NB4 (cell line): ENCODE measurements at regions not wholly inside any gene's neighbourhood (a gene's known extent, or its start where the extent isn't known, plus 50 kb on each side); places are given as distances from the start of the nearest gene placed in this dataset.

ENCODE experiments used
- DNase-seq: peaks from one replicate; pipeline ENCODE4 v3.0.0; 2010; ENCODE audit warnings: low read depth
- H3K4me3 ChIP-seq: one replicate; pipeline ENCODE4 v1.5.1; 2011; ENCODE audit warnings: mild to moderate bottlenecking, low read depth, low read length, moderate library complexity
- MAX ChIP-seq: IDR thresholded peaks from 2 replicates; pipeline ENCODE4 v1.6.1; 2011; ENCODE audit warnings: low read depth, low read length
- MYC ChIP-seq: IDR thresholded peaks from 2 replicates; pipeline ENCODE4 v1.6.1; 2011; ENCODE audit warnings: low read depth, low read length
- POLR2A ChIP-seq: IDR thresholded peaks from 2 replicates; pipeline ENCODE4 v1.6.1; 2011; ENCODE audit warnings: mild to moderate bottlenecking; ENCODE audit not compliant: insufficient read length; ENCODE audit errors: extremely low read depth
- TF ChIP-seq, protein P1 (sequence below): IDR thresholded peaks from one replicate; pipeline ENCODE4 v1.5.1; 2012; ENCODE audit warnings: low read depth, low read length

DNA sequence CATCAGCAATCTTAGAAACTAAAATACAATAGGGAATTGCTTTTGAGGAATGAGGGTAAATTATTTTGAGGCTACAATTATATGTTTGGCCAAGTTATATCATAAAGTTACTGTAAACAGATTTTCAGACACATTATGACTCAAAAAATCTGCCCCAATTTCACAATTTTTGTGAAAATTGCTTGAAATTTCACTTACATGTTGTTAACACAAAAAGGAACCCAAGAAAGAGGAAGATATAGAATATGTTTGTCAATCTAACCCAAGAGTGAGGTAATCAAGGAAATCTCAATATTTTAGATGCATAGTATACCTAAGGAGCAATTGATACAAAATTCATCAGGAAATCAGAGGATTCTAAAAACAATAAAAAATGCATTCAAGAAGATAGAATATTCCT, 73.9 kb upstream of the FNDC3A start:
- H3K4me3 ChIP-seq, result no peak overlapping the region
- TF ChIP-seq POLR2A (no peak), MYC (no peak)
- peak; percentile 54 for DNase-seq

DNA sequence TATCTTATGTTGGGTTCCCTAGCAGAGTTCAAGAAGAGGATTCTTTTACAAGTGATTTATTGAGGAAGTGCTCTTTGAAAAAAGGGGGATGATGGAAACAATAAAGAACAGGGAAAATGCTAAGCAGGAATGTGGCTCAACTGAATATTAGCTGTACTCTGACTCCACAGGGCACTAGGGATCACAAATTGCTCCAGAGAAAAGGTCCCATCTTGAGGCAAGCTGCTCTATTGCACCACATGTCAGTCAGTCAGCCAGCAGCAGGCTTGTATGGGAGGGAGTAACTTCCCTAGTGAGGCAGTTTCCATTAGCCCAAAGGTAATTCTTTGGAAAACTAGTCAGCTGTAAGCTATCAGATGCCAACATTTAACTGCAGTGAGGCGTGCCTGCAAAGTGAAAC, 73.3 kb upstream of the FNDC3A start:
- peak; percentile 26 for DNase-seq
- no peak overlapping the region for H3K4me3 ChIP-seq
- TF ChIP-seq MAX (no peak), POLR2A (no peak), MYC (no peak)
- TF ChIP-seq, protein P1, sequence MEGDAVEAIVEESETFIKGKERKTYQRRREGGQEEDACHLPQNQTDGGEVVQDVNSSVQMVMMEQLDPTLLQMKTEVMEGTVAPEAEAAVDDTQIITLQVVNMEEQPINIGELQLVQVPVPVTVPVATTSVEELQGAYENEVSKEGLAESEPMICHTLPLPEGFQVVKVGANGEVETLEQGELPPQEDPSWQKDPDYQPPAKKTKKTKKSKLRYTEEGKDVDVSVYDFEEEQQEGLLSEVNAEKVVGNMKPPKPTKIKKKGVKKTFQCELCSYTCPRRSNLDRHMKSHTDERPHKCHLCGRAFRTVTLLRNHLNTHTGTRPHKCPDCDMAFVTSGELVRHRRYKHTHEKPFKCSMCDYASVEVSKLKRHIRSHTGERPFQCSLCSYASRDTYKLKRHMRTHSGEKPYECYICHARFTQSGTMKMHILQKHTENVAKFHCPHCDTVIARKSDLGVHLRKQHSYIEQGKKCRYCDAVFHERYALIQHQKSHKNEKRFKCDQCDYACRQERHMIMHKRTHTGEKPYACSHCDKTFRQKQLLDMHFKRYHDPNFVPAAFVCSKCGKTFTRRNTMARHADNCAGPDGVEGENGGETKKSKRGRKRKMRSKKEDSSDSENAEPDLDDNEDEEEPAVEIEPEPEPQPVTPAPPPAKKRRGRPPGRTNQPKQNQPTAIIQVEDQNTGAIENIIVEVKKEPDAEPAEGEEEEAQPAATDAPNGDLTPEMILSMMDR, result no peak

GRCh38 chr13:48904668-48905290, 70.9 kb upstream of the FNDC3A start:
- no peak for DNase-seq
- H3K4me3 ChIP-seq, result no peak overlapping the region
- TF ChIP-seq, protein P1, result no peak
- TF ChIP-seq POLR2A (no peak), MYC (no peak), MAX (no peak)

DNA sequence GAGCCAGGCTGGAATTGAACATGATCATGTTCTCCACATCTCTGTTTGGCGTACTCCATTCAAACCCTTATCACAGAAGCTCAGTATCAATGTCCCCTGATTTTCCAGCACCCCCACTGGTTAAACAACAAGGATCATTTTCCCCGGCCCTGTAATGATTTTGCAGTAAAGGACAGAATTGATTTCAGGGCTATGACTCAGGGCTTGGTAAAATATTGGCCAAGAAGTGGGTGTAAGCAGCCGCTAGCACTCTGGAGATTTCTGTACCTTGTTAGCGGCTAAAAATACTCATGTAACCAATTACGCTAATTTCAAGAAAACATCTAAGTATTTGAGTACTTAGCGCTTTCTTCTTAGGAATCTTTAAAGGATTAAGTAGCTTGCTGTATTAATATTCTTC, 69.5 kb upstream of the FNDC3A start:
- TF ChIP-seq MYC, result no peak
- TF ChIP-seq POLR2A, result no peak
- no peak for TF ChIP-seq MAX
- TF ChIP-seq, protein P1, result no peak
- no peak for DNase-seq

DNA sequence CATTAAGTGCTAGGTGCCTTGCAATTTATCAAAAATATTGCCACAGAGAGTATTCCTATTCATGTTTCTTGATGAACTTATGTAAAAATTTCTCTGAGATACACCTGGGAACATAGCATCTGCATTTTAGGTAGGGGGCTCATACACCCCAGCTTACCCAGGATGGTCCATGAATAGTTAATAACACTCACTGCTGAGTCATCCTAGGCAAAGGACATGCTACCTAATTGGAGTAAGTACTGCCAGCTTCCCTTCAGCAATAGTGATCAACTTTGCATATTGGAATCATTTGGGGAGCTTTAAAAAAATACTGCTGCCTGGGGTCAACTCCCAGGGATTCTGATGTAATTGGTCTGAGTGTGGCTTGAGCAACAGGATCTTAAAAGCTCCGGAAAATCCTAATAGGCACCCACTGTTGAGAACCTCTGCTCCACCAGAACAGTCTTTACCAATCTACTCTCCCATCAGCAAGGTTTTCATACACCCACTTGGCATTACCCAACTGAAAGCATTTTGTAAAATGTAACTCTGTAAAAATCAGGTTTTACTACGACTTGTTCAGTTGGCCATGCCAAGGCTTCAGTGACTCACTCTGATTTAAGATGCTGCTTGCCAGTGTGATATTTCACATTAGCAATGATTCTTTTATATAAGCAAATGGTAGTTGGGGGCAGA, 67.2 kb upstream of the FNDC3A start:
- H3K4me3 ChIP-seq, result no peak overlapping the region
- TF ChIP-seq MAX (no peak), POLR2A (no peak), MYC (no peak)
- TF ChIP-seq, protein P1, result no peak
- DNase-seq, result no peak

More for the DNA sequence above, 69.5 kb upstream of the FNDC3A start:
- H3K4me3 ChIP-seq, result no peak overlapping the region

DNA sequence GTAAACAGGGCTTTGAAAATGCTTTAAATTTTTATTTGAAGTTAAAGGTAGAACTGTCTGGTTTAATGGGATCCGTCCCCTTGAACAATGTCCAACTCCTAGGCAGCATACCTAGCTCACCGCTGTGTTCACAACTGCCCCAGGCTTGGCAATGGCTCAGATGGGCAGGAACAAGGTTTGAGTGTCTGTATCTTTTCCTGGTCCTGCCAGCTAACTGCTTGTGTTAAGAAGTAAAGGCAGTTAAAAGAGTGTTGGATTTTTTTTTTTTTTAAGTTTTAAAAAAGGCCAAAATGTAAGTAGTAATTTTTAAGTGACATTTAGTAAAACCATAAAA, 66.7 kb upstream of the FNDC3A start:
- H3K4me3 ChIP-seq, result no peak overlapping the region
- no peak for DNase-seq
- TF ChIP-seq MYC, result no peak
- TF ChIP-seq MAX, result no peak
- TF ChIP-seq, protein P1, result no peak
- TF ChIP-seq POLR2A, result no peak
